ENCODE measurements at regions not wholly inside any gene's neighbourhood (a gene's known extent, or its start where the extent isn't known, plus 50 kb on each side); places are given as distances from the start of the nearest gene placed in this dataset.

- Histone ChIP-seq H2AFZ (ENCODE audit: insufficient read depth, low read depth, low read length, poor library complexity, severe bottlenecking) (no peak overlapping the region), H3K4me3 (ENCODE audit: control extremely low read depth in 1 of 5, extremely low read depth in 1 of 5, insufficient read depth in 1 of 5, low read depth in 2 of 5, low read length in 4 of 5) (no peak overlapping the region), H3K79me2 (ENCODE audit: control insufficient read depth, insufficient read depth, low read length) (no peaks in the 10 kb centered on the region), H3K4me1 (ENCODE audit: control insufficient read depth in 2 of 2, insufficient read depth in 2 of 2, low read length in 2 of 2) (no peaks in the 10 kb centered on the region), H4K20me1 (ENCODE audit: control insufficient read depth, insufficient read depth, low read length, poor library complexity, severe bottlenecking) (no peaks in the 10 kb centered on the region), H3K9ac (ENCODE audit: low read length) (no peak overlapping the region), H3K36me3 (replicated peaks in 1 of 2; ENCODE audit: control extremely low read depth in 1 of 2, control insufficient read depth in 1 of 2, extremely low read depth in 1 of 2, insufficient read depth in 2 of 2, low read length in 1 of 2) (no peaks in the 10 kb centered on the region), H3K27ac (ENCODE audit: low read length in 2 of 2) (no peak overlapping the region), H3K27me3 (replicated peaks in 1 of 4; ENCODE audit: control extremely low read depth in 1 of 4, control insufficient read depth in 3 of 4, insufficient read depth in 4 of 4, low read length in 3 of 4) (no peaks in the 10 kb centered on the region), H3K4me2 (replicated peaks; ENCODE audit: low read depth, low read length, poor library complexity, severe bottlenecking) (no peak overlapping the region), H3K9me3 (ENCODE audit: control extremely low read depth in 1 of 3, control insufficient read depth in 2 of 3, insufficient read depth in 1 of 3, low read length in 2 of 3) (no peaks in the 10 kb centered on the region)
- Mint-ChIP-seq H3K27ac (no peak overlapping the region), H3K4me3 (no peak overlapping the region), H3K4me1 (no peaks in the 10 kb centered on the region), H3K9me3 (ENCODE audit: insufficient read depth) (no peaks in the 10 kb centered on the region), H3K27me3 (no peaks in the 10 kb centered on the region)
- TF ChIP-seq EZH2 (IDR thresholded peaks at IDR 0.05; ENCODE audit: borderline replicate concordance, insufficient read depth, low read depth, low read length, poor library complexity, severe bottlenecking): no peak
- no peak for DNase-seq
- no peak for ATAC-seq (ENCODE audit: low read depth)
- ChIA-PET POLR2A (no interaction called here), CTCF (no interaction called here)
- intact Hi-C loops (cut with micrococcal nuclease): no loop called here
- WGBS (ENCODE audit: insufficient coverage): no CpG with 5 or more reads among the region's 3 CpGs
These were observed 250.0 kb upstream of the E2F7 start for GRCh38 chr12:77315407-77315806.

DNA sequence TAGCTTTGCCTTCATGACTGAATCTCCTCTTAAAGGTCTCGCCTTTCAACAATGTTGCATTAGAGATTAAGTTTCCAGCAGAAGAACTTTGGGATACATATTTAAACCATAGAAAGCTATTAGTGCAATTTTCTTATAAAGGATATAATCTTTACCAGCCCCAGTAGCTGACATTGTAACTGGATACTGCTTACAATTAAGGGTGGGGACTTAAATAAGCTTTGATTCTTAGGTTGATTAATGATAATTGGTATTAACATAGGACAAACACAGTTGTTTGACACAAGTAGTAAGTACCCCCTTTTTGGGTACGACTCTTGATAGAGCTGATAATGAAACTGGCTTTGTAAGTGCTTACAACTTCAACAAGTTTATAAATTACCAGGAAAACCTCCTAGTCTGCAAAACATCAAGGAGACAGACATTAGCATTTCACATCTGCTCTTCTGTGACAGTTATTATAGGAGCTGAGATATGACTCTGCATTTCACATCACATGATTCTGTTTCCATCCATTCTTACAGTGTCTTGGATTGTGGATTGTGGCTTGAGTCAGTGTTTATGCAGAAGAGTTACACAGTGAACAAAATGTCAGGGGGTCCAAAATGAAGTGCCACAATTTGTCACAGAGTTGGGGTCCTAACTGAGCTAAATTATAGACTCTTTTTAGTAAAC is 249.1 kb upstream of the E2F7 start:
- no peak overlapping the region for H3K9ac ChIP-seq (ENCODE audit: low read length)
- no peak overlapping the region for H3K4me2 ChIP-seq (replicated peaks; ENCODE audit: low read depth, low read length, poor library complexity, severe bottlenecking)
- no peak overlapping the region for H2AFZ ChIP-seq (ENCODE audit: insufficient read depth, low read depth, low read length, poor library complexity, severe bottlenecking)
- Mint-ChIP-seq H3K27ac (no peak overlapping the region), H3K4me1 (no peaks in the 10 kb centered on the region), H3K9me3 (ENCODE audit: insufficient read depth) (no peaks in the 10 kb centered on the region), H3K4me3 (no peak overlapping the region), H3K27me3 (no peaks in the 10 kb centered on the region)
- H4K20me1 ChIP-seq (ENCODE audit: control insufficient read depth, insufficient read depth, low read length, poor library complexity, severe bottlenecking): no peaks in the 10 kb centered on the region
- TF ChIP-seq EZH2 (IDR thresholded peaks at IDR 0.05; ENCODE audit: borderline replicate concordance, insufficient read depth, low read depth, low read length, poor library complexity, severe bottlenecking) (no peak), CTCF (IDR thresholded peaks at IDR 0.05) (no peak)
- no peaks in the 10 kb centered on the region for H3K9me3 ChIP-seq (ENCODE audit: control extremely low read depth in 1 of 3, control insufficient read depth in 2 of 3, insufficient read depth in 1 of 3, low read length in 2 of 3)
- H3K79me2 ChIP-seq (ENCODE audit: control insufficient read depth, insufficient read depth, low read length): no peaks in the 10 kb centered on the region
- intact Hi-C loops (cut with micrococcal nuclease): no loop called here
- POLR2A ChIA-PET: no interaction called here
- no peaks in the 10 kb centered on the region for H3K27me3 ChIP-seq (replicated peaks in 1 of 4; ENCODE audit: control extremely low read depth in 1 of 4, control insufficient read depth in 3 of 4, insufficient read depth in 4 of 4, low read length in 3 of 4)
- no peak for ATAC-seq (ENCODE audit: low read depth)
- no CpG with 5 or more reads among the region's 2 CpGs for WGBS (ENCODE audit: insufficient coverage)
- CTCF ChIA-PET: no interaction called here
- no peak overlapping the region for H3K27ac ChIP-seq (ENCODE audit: low read length in 2 of 2)
- no peak for DNase-seq
- H3K4me3 ChIP-seq (ENCODE audit: control extremely low read depth in 1 of 5, extremely low read depth in 1 of 5, insufficient read depth in 1 of 5, low read depth in 2 of 5, low read length in 4 of 5): no peak overlapping the region
- H3K36me3 ChIP-seq (replicated peaks in 1 of 2; ENCODE audit: control extremely low read depth in 1 of 2, control insufficient read depth in 1 of 2, extremely low read depth in 1 of 2, insufficient read depth in 2 of 2, low read length in 1 of 2): no peaks in the 10 kb centered on the region
- H3K4me1 ChIP-seq (ENCODE audit: control insufficient read depth in 2 of 2, insufficient read depth in 2 of 2, low read length in 2 of 2): no peaks in the 10 kb centered on the region
